ENCODE measurements at regions not wholly inside any gene's neighbourhood (a gene's known extent, or its start where the extent isn't known, plus 50 kb on each side); places are given as distances from the start of the nearest gene placed in this dataset.
"Not testable (repeated sequence)": the region's sequence is repeated elsewhere in the genome, so short reads cannot be mapped to it uniquely, and the experiment has no call there.

DNA sequence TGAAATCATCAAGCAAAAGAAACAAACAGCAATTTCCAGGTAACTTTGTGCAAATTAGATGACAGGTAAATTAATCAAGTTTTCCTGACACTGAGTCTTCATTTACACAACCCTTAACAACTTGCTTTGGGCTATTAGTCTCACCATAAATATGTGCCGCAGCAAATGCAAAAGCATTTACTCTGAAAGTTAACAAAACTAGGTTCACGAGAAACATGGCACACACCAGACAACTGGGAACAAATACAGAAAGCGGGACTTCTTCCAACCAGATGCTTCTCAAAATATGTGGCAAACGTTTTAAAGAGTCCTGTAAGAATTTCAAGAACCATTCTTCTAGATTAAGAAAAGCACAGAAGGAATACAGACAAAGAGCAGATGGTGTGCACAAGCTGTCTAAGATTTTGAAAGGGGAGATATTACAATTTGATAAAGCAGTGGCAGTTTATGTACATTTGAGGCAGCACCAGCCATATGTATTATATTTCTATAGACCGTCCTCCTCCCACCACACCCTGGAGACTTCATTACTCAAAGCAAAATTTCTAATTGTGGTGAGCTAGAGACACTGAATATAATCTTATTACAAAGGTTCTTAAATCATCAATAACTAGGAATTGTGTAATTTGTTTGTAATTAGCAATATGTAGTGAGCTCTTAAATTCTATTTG is 192.5 kb upstream of the ADAMTS3 start:
- H3K9ac ChIP-seq (ENCODE audit: low read depth in 1 of 2, low read length in 2 of 2): no peak overlapping the region
- DNase-seq (ENCODE audit: low spot score): no peak
- H3K4me1 ChIP-seq (ENCODE audit: control insufficient read depth in 4 of 4, insufficient read depth in 4 of 4, low read length in 3 of 4): no peaks in the 10 kb centered on the region
- H3K27me3 ChIP-seq (ENCODE audit: control insufficient read depth in 4 of 4, insufficient read depth in 4 of 4, low read length in 3 of 4): peaks cover 0 to 7% (median 0%) of the 10 kb centered on the region in 4 donors
- H3K9me3 ChIP-seq (ENCODE audit: control insufficient read depth in 4 of 4, low read length in 3 of 4): no peaks in the 10 kb centered on the region
- H3K36me3 ChIP-seq (ENCODE audit: control insufficient read depth in 4 of 4, insufficient read depth in 3 of 4, low read depth in 1 of 4, low read length in 3 of 4): no peaks in the 10 kb centered on the region
- 72% methylated on average over 5 of the region's 5 CpGs for WGBS
- no peak overlapping the region for H3K4me3 ChIP-seq (ENCODE audit: low read depth in 1 of 3, low read length in 3 of 3)
- TF ChIP-seq, protein P1, sequence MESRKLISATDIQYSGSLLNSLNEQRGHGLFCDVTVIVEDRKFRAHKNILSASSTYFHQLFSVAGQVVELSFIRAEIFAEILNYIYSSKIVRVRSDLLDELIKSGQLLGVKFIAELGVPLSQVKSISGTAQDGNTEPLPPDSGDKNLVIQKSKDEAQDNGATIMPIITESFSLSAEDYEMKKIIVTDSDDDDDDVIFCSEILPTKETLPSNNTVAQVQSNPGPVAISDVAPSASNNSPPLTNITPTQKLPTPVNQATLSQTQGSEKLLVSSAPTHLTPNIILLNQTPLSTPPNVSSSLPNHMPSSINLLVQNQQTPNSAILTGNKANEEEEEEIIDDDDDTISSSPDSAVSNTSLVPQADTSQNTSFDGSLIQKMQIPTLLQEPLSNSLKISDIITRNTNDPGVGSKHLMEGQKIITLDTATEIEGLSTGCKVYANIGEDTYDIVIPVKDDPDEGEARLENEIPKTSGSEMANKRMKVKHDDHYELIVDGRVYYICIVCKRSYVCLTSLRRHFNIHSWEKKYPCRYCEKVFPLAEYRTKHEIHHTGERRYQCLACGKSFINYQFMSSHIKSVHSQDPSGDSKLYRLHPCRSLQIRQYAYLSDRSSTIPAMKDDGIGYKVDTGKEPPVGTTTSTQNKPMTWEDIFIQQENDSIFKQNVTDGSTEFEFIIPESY (IDR thresholded peaks at IDR 0.05): no peak
- TF ChIP-seq CTCF (IDR thresholded peaks at IDR 0.05; ENCODE audit: low read depth, low read length, missing input control): no peak
- H3K27ac ChIP-seq (ENCODE audit: low read depth in 1 of 2, low read length in 2 of 2): no peak overlapping the region

- H3K4me1 ChIP-seq (ENCODE audit: control insufficient read depth in 4 of 4, insufficient read depth in 4 of 4, low read length in 3 of 4); H3K36me3 ChIP-seq (ENCODE audit: control insufficient read depth in 4 of 4, insufficient read depth in 3 of 4, low read depth in 1 of 4, low read length in 3 of 4); DNase-seq (ENCODE audit: low spot score); H3K9ac ChIP-seq (ENCODE audit: low read depth in 1 of 2, low read length in 2 of 2); H3K4me3 ChIP-seq (ENCODE audit: low read depth in 1 of 3, low read length in 3 of 3); H3K27me3 ChIP-seq (ENCODE audit: control insufficient read depth in 4 of 4, insufficient read depth in 4 of 4, low read length in 3 of 4); H3K27ac ChIP-seq (ENCODE audit: low read depth in 1 of 2, low read length in 2 of 2): not testable (repeated sequence)
- H3K9me3 ChIP-seq (ENCODE audit: control insufficient read depth in 4 of 4, low read length in 3 of 4): peaks cover 0 to 11% (median 2%) of the 10 kb centered on the region in 4 donors
These were observed 184.4 kb upstream of the ADAMTS3 start for GRCh38 chr4:72753414-72753813.

- no peak for DNase-seq (ENCODE audit: low spot score)
- H3K27ac ChIP-seq (ENCODE audit: low read depth in 1 of 2, low read length in 2 of 2): no peak overlapping the region
- H3K9me3 ChIP-seq (ENCODE audit: control insufficient read depth in 4 of 4, low read length in 3 of 4): no peaks in the 10 kb centered on the region
- H3K4me1 ChIP-seq (ENCODE audit: control insufficient read depth in 4 of 4, insufficient read depth in 4 of 4, low read length in 3 of 4): no peaks in the 10 kb centered on the region
- no peaks in the 10 kb centered on the region for H3K27me3 ChIP-seq (ENCODE audit: control insufficient read depth in 4 of 4, insufficient read depth in 4 of 4, low read length in 3 of 4)
- no peaks in the 10 kb centered on the region for H3K36me3 ChIP-seq (ENCODE audit: control insufficient read depth in 4 of 4, insufficient read depth in 3 of 4, low read depth in 1 of 4, low read length in 3 of 4)
- no peak overlapping the region for H3K4me3 ChIP-seq (ENCODE audit: low read depth in 1 of 3, low read length in 3 of 3)
- TF ChIP-seq, protein P1 (IDR thresholded peaks at IDR 0.05): no peak
- no peak for TF ChIP-seq SP1 (IDR thresholded peaks at IDR 0.05)
- TF ChIP-seq HNF4G (IDR thresholded peaks at IDR 0.05): no peak
- no peak for TF ChIP-seq TAF1 (conservative IDR thresholded peaks at IDR 0.05)
- TF ChIP-seq, protein P2, sequence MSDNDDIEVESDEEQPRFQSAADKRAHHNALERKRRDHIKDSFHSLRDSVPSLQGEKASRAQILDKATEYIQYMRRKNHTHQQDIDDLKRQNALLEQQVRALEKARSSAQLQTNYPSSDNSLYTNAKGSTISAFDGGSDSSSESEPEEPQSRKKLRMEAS (IDR thresholded peaks at IDR 0.05): no peak
- TF ChIP-seq JUND (IDR thresholded peaks at IDR 0.05): no peak
- no peak for TF ChIP-seq EGR1 (IDR thresholded peaks at IDR 0.05; ENCODE audit: low read depth in 2 of 2)
- TF ChIP-seq FOXA1 (IDR thresholded peaks at IDR 0.05): no peak
- 94% methylated on average over 1 of the region's 1 CpG for WGBS
- H3K9ac ChIP-seq (ENCODE audit: low read depth in 1 of 2, low read length in 2 of 2): no peak overlapping the region
These were observed 175.2 kb upstream of the ADAMTS3 start for GRCh38 chr4:72744103-72744725.
